DND-41 (cell line): ENCODE measurements at regions not wholly inside any gene's neighbourhood (a gene's known extent, or its start where the extent isn't known, plus 50 kb on each side); places are given as distances from the start of the nearest gene placed in this dataset.

Experiments used
- CTCF ChIP-seq: IDR thresholded peaks from 2 replicates; pipeline ENCODE4 v1.5.1; 2012; ENCODE audit warnings: borderline replicate concordance, low read length, moderate library complexity, mild to moderate bottlenecking; ENCODE audit not compliant: poor library complexity, severe bottlenecking; ENCODE audit errors: extremely low read depth
- EZH2 ChIP-seq: IDR thresholded peaks from 3 replicates; pipeline ENCODE4 v1.6.1; 2012; ENCODE audit warnings: borderline replicate concordance, low read depth, mild to moderate bottlenecking, moderate library complexity, low read length, inconsistent platforms; ENCODE audit not compliant: severe bottlenecking

DNA sequence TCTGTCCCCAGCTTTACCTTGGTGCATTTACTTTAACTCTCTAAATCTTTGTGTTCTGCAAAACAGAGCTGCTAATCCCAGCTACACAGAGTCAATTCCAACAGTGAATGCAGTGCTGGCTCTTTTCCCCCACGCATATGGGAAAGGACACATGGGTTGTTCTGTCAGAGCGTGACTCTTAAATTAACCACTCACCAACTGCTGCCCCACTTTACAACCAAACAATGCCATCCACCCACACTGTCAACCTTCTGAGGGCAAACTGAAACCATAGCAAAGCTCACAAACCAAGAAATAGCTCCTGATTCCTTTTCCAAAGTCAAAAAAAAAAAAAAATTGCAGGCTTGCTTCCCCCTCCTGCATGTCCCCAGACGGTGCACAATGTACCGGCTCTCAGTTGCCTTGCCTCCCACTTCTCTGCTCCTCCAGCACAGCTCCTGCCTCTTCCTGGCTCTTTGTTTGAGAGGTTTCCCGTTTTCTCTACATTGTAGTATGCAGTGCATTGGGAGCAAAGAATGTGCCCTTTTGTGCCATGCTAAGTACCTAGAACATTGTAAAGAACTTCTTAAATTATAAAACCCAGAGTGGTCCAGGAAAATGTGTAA is 151.5 kb upstream of the DAPK1 start:
- no peak for TF ChIP-seq CTCF
- TF ChIP-seq EZH2 = no peak
